M059J (cell line): ENCODE measurements at regions not wholly inside any gene's neighbourhood (a gene's known extent, or its start where the extent isn't known, plus 50 kb on each side); places are given as distances from the start of the nearest gene placed in this dataset.

Source experiments
- DNase-seq: peaks from one replicate; pipeline ENCODE4 v3.0.0-alpha.2; 2012; ENCODE audit warnings: low read depth

DNA sequence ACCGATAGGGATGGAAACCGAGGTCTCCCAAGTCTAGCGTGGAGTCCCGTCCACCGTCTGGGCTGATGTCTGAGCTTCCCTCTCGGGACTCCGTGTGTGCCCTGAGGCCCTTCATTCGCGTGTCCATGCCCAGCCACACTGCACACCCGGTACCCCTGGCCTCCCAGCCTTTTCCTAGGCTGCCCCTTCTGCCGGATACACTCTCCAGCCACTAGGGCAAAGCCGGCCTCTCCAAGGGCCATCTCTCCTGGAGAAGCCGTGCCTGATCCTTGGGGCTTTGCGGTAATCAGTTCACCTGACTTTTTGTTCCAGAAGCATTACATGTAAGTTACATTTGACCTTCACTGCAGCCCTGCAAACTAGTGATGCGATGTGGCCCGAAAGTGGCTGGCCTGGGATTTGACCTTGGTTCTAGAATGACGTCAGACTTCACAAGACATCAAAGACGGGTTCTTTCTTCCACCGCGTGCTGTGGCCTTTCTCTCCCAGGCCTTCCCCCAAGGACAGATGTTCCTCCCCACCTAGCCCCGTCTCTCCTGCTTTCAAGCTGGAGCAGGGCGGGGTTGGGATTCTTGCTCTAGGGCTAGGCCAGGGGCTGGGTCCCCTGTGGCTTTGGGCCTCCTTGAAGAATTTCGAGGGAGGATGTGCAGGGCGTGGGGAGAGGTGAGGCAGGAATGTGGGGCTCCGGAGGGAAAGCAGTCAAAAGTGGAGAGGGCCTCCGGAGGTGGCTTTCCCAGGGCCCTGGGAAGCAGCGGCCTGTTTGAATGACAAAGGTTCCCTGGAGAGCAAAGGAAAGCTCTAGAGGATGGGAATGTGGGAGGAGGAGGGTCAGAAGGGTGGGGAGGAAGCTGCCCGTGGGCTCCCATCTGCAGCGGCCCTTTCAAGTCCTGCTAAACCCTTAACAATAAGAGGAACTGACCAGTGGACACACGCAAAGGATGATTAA, 49.7 kb upstream of the SLC2A1 start:
- DNase-seq, result no peak
